GM21529 (cell line): ENCODE measurements at regions not wholly inside any gene's neighbourhood (a gene's known extent, or its start where the extent isn't known, plus 50 kb on each side); places are given as distances from the start of the nearest gene placed in this dataset.

Experiments used
- ATAC-seq: cut with Tn5 transposase; IDR thresholded peaks from one replicate; pipeline ENCODE4 v1.9.1; 2021; ENCODE audit not compliant: unreplicated experiment

- peak; percentile 66 for ATAC-seq
These were observed 459.4 kb downstream of the FOXO1 start for GRCh38 chr13:40207001-40207478.

- ATAC-seq: peak; percentile 42
These were observed 457.9 kb downstream of the FOXO1 start for GRCh38 chr13:40208517-40208916.

GRCh38 chr13:40210865-40211585, 455.4 kb downstream of the FOXO1 start:
- no peak for ATAC-seq

- ATAC-seq: no peak
These were observed 454.9 kb downstream of the FOXO1 start for GRCh38 chr13:40211586-40211968.

GRCh38 chr13:40213779-40214178, 452.7 kb downstream of the FOXO1 start:
- no peak for ATAC-seq

- no peak for ATAC-seq
These were observed 451.1 kb downstream of the FOXO1 start for GRCh38 chr13:40215311-40215710.

GRCh38 chr13:40215747-40216146, 450.7 kb downstream of the FOXO1 start:
- ATAC-seq: no peak

- ATAC-seq: no peak
These were observed 448.8 kb downstream of the FOXO1 start for GRCh38 chr13:40217675-40218074.

- no peak for ATAC-seq
These were observed 446.0 kb downstream of the FOXO1 start for GRCh38 chr13:40220299-40220935.

GRCh38 chr13:40221131-40221459, 445.3 kb downstream of the FOXO1 start:
- ATAC-seq: no peak

GRCh38 chr13:40221460-40222201, 444.8 kb downstream of the FOXO1 start:
- ATAC-seq: no peak

GRCh38 chr13:40223585-40223984, 442.9 kb downstream of the FOXO1 start:
- ATAC-seq: no peak

- ATAC-seq: no peak
These were observed 437.9 kb downstream of the FOXO1 start for GRCh38 chr13:40228496-40228895.

GRCh38 chr13:40228990-40229389, 437.5 kb downstream of the FOXO1 start:
- ATAC-seq: no peak

GRCh38 chr13:40230833-40231266, 435.6 kb downstream of the FOXO1 start:
- ATAC-seq: no peak

GRCh38 chr13:40231311-40231710, 435.1 kb downstream of the FOXO1 start:
- ATAC-seq: no peak

GRCh38 chr13:40231751-40232150, 434.7 kb downstream of the FOXO1 start:
- ATAC-seq: no peak

- no peak for ATAC-seq
These were observed 434.0 kb downstream of the FOXO1 start for GRCh38 chr13:40232311-40233040.

GRCh38 chr13:40233731-40234195, 432.7 kb downstream of the FOXO1 start:
- ATAC-seq: no peak

- no peak for ATAC-seq
These were observed 431.2 kb downstream of the FOXO1 start for GRCh38 chr13:40235160-40235796.
